GM21717 (cell line): ENCODE measurements at regions not wholly inside any gene's neighbourhood (a gene's known extent, or its start where the extent isn't known, plus 50 kb on each side); places are given as distances from the start of the nearest gene placed in this dataset.
"Not testable (repeated sequence)": the region's sequence is repeated elsewhere in the genome, so short reads cannot be mapped to it uniquely, and the experiment has no call there.

Source experiments
- ATAC-seq: cut with Tn5 transposase; IDR thresholded peaks from one replicate; pipeline ENCODE4 v1.9.1; 2021; ENCODE audit warnings: mild to moderate bottlenecking, moderate library complexity; ENCODE audit not compliant: unreplicated experiment

DNA sequence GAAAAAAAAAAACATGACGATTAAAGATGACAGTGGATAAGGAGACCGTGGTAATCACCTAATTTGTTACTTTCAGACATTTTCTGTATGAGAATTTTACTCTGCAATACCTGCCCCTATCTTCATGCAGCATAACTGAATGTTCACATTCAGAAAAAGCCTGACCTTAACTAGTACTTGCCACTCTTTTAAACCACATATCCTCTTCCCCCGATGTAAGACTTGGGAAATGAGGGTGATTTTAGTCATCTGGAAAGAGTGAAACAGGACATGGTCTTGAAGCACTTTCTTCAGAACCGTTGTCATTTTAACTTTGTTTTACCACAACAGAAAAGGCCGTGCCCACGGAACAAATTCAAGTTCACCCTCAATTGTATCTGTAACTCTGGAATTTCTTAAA is 318.5 kb downstream of the BCL2L11 start:
- not testable (repeated sequence) for ATAC-seq

DNA sequence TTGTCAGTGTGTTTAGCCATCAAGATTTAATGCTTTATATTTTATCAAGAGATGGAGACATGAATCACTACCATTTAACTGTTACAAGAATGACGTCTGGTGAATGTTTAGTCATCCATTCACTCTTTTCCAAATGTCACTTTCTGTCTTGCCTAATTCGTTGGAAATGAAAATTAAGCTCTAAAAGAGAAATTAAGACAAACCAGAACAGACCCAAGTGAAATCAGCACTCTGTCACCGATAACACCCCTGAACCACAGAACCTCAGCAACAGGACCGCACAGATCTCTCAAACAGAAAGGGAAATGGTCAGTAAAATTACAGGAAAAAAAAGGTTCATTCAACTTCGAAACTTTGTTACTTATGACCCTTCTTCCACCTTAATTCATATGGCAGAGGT is 320.9 kb downstream of the BCL2L11 start:
- not testable (repeated sequence) for ATAC-seq

GRCh38 chr2:111442767-111443454 is 322.2 kb downstream of the BCL2L11 start:
- not testable (repeated sequence) for ATAC-seq

- not testable (repeated sequence) for ATAC-seq
Observed at GRCh38 chr2:111444516-111444915, 323.8 kb downstream of the BCL2L11 start.

DNA sequence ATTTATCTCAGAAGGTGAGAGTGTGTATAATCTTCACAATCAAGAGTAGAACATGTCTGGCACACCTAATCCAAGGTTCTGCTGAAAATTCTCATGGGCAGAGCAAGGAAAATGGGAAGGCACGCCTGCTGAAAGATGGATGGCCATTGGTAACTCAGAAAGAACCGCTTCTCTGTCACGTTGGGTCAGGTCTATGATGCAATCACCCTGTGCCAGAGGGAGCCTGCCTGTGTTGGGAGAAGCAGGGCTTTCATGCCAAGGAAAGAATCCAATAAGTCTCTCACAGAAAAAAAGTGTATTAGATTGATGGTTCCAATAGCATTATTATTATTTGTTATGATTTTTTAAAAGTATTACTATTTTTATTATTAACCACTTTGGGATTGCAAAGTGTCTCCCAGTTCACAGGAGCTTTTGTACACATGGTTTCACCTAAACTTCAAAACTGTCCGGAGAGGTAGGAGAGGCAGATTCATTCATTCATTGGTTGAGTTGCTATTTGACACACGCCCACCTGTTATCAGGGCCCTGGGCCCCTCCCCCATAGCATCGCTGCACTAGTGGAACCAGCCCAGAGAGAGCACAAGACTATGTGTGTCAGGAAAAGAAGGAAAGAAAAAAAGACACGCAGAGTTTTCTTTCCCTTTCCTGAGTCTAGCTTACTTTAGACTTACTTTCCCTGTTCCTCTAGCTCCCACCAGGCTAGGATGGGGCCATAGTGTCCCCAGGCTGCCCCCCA is 324.6 kb downstream of the BCL2L11 start:
- not testable (repeated sequence) for ATAC-seq

- not testable (repeated sequence) for ATAC-seq
Observed at GRCh38 chr2:111445941-111446340, 325.2 kb downstream of the BCL2L11 start.

DNA sequence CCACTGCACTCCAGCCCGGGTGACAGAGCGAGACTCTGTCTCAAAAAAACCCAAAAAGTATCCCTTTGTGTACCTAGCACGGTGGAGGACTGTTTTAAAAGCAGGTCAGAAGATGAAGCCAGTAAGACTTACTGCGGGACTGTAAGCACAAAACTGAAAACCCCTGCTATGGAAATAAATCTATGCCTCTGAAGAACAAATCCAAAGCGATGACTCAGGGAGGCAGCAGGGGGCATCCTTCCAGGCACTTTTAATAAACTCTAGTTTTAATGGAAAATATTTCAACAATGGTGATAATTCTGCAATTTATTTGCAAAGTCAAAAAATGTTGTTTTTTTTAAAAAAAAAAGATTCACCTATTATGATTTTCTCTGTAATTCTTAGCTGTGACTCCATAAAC is 326.8 kb downstream of the BCL2L11 start:
- not testable (repeated sequence) for ATAC-seq

DNA sequence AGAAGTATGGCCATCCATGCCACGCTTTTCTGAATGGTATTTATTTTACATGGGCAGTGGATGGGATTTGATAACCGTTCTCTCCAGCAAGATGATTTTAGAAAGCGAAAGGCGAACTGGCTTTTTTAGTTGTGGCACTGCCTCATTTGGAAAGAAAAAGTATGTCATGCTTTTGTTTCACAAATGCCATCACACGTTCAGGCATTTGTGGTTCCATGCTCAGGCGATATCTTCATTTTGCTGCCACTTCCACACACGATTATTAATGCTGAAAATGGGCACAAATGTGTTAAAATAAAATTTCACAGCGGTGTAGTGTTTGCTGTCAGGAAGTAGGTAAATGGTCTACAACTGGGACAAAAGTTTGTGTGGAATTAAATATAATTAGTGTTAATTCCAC is 328.1 kb downstream of the BCL2L11 start:
- ATAC-seq, result not testable (repeated sequence)

GRCh38 chr2:111450526-111450925 is 329.8 kb downstream of the BCL2L11 start:
- ATAC-seq, result not testable (repeated sequence)

DNA sequence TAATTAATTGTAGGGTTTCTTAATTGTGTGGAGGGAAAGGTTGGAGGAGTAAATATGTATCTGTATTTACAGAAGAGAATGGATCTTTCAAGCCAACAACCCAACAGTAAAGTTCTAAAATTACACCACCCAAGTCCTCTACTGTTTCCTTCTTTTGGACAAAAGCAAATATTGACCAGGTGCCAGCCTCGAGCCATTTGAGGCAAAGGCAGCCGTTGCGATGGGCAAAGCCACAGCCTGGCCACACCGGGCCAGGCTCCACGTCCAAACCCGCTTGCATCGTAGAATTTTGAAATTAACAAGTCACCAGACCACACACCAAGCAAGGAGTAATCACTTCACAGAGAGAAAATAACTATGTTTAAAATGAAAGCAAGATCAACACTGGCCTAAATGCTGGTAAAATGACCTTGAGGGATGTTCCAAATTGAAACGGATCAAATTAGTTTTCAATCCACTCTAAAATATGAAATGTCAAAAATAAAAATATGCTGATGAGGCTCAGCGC is 331.0 kb downstream of the BCL2L11 start:
- ATAC-seq, result peak; percentile 20

GRCh38 chr2:111452208-111452607 is 331.5 kb downstream of the BCL2L11 start:
- ATAC-seq, result peak; percentile 66

GRCh38 chr2:111453308-111453707 is 332.6 kb downstream of the BCL2L11 start:
- ATAC-seq, result not testable (repeated sequence)

DNA sequence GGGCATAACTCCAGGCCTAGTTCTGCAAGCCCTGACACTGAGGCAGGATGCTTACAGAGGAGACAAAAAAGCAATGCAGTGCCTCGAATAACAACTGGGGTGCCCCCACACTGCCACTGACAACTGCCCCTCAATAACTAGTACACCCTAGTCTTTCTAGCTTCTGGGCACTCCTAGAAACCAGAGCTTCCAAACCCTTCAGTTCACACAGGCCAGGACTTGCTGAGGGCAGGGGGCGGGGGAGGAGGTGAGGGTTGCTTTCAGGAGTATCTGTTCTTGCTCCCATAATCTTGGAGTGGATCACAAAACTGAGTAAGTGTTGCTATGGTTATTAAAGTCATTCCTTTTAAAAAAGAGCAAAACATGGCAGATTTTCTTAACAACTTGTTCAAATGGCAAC is 333.1 kb downstream of the BCL2L11 start:
- ATAC-seq, result not testable (repeated sequence)

- peak; percentile 66 for ATAC-seq
Observed at GRCh38 chr2:111454404-111454803, 333.7 kb downstream of the BCL2L11 start.

GRCh38 chr2:111455016-111456015 is 334.6 kb downstream of the BCL2L11 start:
- not testable (repeated sequence) for ATAC-seq

DNA sequence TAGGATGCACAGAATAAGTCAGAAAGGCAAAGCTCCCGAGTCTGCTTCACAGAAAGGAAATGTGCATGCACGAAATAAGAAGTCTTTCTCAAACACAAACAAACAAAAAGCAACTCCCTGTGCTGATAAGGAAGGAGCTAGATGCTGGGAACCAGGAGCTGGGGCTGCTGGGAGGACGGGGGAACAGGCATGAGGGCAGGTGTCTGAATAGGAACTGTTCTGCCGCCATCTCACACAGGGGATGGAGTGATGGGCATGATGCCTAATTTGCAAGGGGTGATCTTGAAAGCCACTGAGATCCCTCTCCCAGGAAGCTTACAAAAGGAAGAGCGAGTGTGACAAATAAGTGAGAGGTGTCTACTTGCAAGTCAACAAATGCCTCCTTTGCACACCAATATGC is 336.5 kb downstream of the BCL2L11 start:
- not testable (repeated sequence) for ATAC-seq

DNA sequence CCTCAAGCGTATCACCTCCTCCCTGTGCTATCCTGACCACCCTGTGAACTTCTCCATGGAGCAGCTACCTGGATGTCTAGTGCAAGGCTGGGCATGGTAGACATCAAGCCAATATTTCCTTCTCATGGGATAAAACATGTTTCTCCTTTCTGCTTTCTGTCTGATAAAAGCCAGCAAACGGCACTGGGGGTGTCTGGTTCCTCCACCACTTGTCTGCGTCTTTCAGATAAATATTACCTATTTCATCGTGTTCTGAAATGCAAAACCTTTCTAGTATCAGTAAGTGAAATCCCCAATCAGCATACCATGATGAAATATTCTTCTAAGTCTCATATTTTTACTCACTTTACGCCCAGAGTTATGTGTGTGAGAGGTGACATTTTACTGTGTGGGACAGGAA is 340.2 kb downstream of the BCL2L11 start:
- ATAC-seq, result not testable (repeated sequence)

DNA sequence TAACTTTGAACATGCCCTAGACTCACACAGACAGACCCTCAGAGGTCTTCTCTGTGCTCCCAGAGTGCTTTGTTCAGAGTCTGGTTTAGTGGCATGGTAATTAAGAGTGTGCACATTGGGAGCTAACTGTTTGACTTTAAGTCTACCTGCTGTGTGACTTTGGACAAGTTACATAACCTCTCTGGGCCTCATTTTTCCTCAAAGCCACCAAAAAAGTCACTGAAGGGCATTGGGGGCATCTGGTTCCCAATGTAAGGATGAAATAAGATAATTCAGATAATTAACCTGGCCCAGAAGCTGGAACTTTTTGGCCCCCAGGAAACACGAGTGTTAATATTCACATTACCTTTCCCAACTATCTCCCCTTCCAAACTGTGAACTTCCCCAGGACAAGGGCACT is 341.1 kb downstream of the BCL2L11 start:
- ATAC-seq, result not testable (repeated sequence)

DNA sequence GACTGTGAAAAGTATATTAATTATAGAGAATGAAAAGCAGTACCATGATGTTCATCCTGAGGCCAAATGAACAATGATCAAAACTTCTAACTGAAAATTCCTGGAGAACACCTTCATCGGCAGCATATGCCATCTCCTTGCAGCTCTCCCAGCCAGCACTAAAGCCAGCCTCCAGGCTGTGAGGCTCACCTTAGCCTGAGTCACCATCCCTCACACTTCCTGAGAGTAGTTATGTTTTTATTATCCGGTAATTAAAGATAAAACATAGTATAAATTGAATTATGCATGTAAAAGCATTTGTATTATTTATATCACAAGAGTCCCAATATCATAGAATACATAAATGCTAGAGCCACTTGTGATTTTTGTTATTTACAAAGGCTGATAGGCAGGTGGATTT is 341.9 kb downstream of the BCL2L11 start:
- not testable (repeated sequence) for ATAC-seq

DNA sequence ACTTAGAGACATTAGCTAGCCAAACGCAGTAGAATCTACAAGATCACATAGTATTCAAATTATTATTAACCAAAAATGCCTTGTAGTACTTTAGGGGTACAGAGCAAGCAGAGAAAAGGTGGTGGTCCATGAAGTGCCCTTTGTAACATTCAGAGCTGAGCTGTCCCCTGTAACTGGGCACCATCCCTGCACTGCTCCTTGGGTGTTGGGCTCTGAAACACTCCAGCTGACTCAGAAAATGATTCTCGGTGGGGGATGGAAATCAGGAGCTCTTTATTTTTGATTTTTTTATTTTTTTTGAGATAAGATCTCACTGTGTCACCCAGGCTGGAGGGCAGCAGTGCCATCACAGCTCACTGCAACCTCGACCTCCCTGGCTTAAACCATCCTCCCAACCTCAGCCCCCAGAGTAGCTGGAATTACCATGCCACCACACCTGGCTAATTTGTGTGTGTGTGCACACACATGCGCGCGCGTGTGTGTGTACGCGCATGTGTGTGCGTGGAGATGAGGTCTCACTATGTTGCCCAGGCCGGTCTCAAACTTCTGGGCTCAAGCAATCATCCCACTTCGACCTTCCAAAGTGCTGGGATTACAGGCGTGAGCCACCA is 342.6 kb downstream of the BCL2L11 start:
- ATAC-seq, result not testable (repeated sequence)
